Adrenal gland (tissue), 9 donors: ENCODE measurements at regions not wholly inside any gene's neighbourhood (a gene's known extent, or its start where the extent isn't known, plus 50 kb on each side); places are given as distances from the start of the nearest gene placed in this dataset.
"Not testable (repeated sequence)": the region's sequence is repeated elsewhere in the genome, so short reads cannot be mapped to it uniquely, and the experiment has no call there.

ENCODE experiments used
- DNase-seq, 7 donors: peaks; one replicate each; pipeline ENCODE4 v3.0.0-alpha.2; 2019 to 2020
- H3K27ac ChIP-seq, 5 donors: fragments of 200-600 bp; sonication (generic) in 4 of 5; 1 replicate in 3 of 5; 2 replicates in 2 of 5; pipeline versions ENCODE4 v1.5.1 to v1.8.0; 2016 to 2020; ENCODE audit warnings: mild to moderate bottlenecking in 1 of 5
- H3K27me3 ChIP-seq: fragments of 200-600 bp; 2 replicates; pipeline ENCODE4 v1.8.0; 2021
- H3K36me3 ChIP-seq, 2 donors: fragments of 200-600 bp; replicated peaks in 1 of 2; 1 replicate in 1 of 2; 2 replicates in 1 of 2; pipeline versions ENCODE4 v1.5.1 to v1.8.0; 2018 to 2022
- H3K4me1 ChIP-seq, 2 donors: fragments of 200-600 bp; replicated peaks in 1 of 2; 1 replicate in 1 of 2; 2 replicates in 1 of 2; pipeline versions ENCODE4 v1.5.1 to v1.8.0; 2018 to 2021
- H3K4me3 ChIP-seq, 4 donors: fragments of 200-600 bp; sonication (generic) in 3 of 4; one replicate each; pipeline ENCODE4 v1.5.1; 2016 to 2018
- H3K9me3 ChIP-seq, 3 donors: fragments of 200-600 bp; sonication (generic) in 1 of 3; replicated peaks in 1 of 3; 1 replicate in 2 of 3; 2 replicates in 1 of 3; pipeline versions ENCODE4 v1.5.1 to v1.8.0; 2016 to 2021
- POLR2A ChIP-seq, 2 donors: fragments of 450-650 bp; IDR thresholded peaks; one replicate each; pipeline ENCODE4 v1.6.1; 2017; ENCODE audit warnings: antibody characterized with exemption in 2 of 2, mild to moderate bottlenecking in 2 of 2, moderate library complexity in 1 of 2
- WGBS, 4 donors: extraction: QIAGEN DNeasy Blood & Tissue Kit in 2 of 4; methylation state at CpG; one replicate each; pipeline versions ENCODE4 v1.1.5 to v1.1.7; 2013 to 2017; 5-methylcytosine and 5-hydroxymethylcytosine counted together
- intact Hi-C, 2 donors: fragments of 100-400 bp; cut with DNase I; formaldehyde crosslinking; loops; one replicate each; pipeline versions ENCODE4 v1.14.1 to v1.15.0; 2022 to 2023
- TF ChIP-seq, protein P1 (sequence below), 6 experiments: fragments of 450-650 bp in 4 of 6; fragments of 200-600 bp in 2 of 6; sonication (generic) in 1 of 6; IDR thresholded peaks; 1 replicate in 5 of 6; 2 replicates in 1 of 6; pipeline versions ENCODE4 v1.5.1 to v1.8.0; 2016 to 2021; ENCODE audit warnings: antibody characterized with exemption in 6 of 6, mild to moderate bottlenecking in 2 of 6, moderate library complexity in 1 of 6
- donor health status: healthy with polysubstance abuse.
- donor health status: Bipolar disorder and iron deficiency.
- donor health status: DM: yes; HTN: yes; CAD: no.
- donor health status: DM: no; HTN: no; CAD: no.
- donor health status: DM: no; HTN: no; CAD: no.

DNA sequence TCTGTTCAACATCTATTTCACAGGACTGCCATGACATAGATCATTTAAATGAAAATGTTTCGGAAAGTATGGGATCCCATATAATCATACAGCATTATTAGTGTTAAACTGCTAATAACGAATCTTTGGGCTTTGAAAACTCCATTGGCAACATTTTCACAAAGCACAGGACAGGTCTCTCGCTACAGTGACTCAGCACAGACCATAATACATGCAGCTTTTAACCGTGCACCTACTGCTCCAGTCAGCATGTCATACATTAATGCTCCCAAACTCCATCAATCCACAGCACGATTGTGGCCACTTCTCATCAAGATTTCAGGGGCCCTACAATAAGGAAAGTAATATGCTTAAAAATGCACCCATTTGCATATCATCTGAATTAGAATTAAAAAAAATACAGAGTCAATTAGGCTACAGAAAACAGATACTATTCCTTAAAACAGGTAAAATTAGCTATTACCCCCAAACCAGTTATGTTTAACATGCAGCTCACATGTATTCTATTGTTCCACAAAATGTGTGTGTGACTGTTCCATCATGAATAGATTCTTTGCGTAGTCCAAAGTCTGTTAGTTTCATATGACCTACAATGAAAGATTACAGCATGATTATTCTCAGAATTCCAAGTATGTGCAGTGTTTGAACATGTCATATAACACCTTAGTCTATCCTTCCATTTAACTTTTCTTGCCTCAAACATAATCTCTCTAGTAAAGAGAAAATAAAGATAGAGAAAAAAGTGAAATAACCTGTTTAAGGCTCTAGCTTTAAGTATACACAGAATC lies 141.6 kb upstream of the EFCAB3 start:
- WGBS, 4 donors = 60 to 82% (median 69%) methylated on average over 6 of the region's 6 CpGs
- H3K4me1 ChIP-seq, intact Hi-C loops, H3K27ac ChIP-seq, DNase-seq, H3K27me3 ChIP-seq, H3K9me3 ChIP-seq, H3K4me3 ChIP-seq, H3K36me3 ChIP-seq: not testable (repeated sequence)

DNA sequence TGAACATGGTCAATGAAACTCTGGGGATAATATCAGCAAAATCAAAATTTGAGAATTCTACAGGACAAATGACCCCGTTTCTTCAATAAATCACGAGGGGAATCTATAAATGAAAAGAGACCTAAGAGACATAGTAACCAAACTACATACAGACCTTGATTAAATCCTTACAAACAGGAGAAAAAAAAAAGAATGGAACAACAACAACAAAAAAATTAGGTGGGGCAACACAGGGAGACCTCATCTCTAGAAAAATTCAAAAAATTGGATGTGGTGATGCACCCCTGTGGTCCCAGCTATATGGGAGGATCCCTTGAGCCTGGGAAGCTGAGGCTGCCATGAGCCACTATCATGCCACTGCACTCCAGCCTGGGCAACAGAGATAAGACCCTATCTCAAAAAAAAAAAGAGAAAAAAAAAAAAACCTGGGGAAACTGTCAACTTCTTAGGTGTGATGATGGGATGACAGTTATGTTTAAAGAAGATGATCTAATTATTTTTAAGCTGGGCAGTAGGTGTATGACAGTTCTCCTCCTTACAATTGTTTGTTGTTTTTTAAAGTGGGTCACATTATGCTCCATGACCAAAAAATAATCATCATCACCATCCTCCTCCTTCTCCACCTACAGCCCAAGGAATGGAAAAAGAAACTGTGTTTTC lies 146.4 kb upstream of the EFCAB3 start:
- H3K36me3 ChIP-seq, H3K9me3 ChIP-seq, H3K27me3 ChIP-seq, intact Hi-C loops, DNase-seq, H3K4me1 ChIP-seq, H3K27ac ChIP-seq, H3K4me3 ChIP-seq: not testable (repeated sequence)
- 74 to 90% (median 80%) methylated on average over 2 of the region's 2 CpGs for WGBS, 4 donors

DNA sequence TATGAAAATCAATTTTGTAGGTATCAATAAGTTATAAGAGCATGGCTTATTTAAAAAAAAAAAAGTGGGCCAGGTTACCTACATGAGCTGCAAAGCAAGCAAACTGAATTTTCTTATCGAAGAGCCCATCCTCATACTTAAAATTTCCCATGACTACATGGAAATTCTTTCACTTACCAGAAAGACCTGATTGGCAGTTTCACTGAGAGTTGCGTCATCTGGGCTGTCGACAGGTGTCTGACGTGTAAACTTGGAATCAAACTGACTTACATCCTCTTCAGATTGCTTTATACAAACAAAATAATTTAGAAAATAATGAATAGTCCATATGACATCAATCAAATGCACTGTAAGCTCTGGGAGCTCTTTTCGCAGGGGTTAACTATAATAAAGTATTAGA lies 149.1 kb upstream of the EFCAB3 start:
- DNase-seq, H3K4me3 ChIP-seq, H3K27ac ChIP-seq, H3K27me3 ChIP-seq, H3K36me3 ChIP-seq, intact Hi-C loops, H3K4me1 ChIP-seq, H3K9me3 ChIP-seq: not testable (repeated sequence)
- 71 to 81% (median 79%) methylated on average over 4 to 5 of the region's 5 CpGs for WGBS, 4 donors

DNA sequence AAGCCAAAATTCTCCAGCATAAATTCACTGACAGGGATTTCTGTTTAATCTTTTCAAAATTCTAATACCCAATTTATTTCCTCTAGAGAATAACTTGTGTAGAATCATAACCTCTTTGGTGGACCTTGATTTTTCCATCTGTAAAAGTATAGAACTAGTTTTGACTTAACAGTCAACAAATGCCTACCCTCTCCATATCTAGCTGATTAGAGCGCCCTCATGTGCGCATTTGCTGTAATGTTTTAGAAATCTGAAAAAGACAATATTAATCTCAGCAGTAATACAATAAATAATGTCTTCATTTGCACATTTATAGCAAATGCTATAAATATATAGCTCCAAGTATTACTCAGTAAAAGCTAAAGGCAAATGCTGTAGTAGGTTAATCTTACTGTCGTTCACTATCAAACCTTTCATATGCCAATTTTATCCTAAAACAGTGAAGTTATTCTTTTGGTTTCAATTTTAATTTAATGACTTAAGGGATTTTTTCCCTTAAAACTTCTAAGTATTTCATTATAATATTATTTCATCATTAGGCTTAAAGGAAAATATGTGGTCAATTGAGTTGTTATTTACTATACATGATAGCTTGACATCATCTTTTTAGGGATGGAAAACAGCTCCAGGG lies 153.6 kb upstream of the EFCAB3 start:
- H3K27me3 ChIP-seq, intact Hi-C loops, H3K4me1 ChIP-seq, H3K9me3 ChIP-seq, H3K27ac ChIP-seq, H3K36me3 ChIP-seq, H3K4me3 ChIP-seq: not testable (repeated sequence)
- DNase-seq = peak in 2 of 7 donors; percentile 24 to 33
- WGBS, 4 donors = 3 to 11% (median 6%) methylated on average over 3 of the region's 3 CpGs
- TF ChIP-seq, protein P1, sequence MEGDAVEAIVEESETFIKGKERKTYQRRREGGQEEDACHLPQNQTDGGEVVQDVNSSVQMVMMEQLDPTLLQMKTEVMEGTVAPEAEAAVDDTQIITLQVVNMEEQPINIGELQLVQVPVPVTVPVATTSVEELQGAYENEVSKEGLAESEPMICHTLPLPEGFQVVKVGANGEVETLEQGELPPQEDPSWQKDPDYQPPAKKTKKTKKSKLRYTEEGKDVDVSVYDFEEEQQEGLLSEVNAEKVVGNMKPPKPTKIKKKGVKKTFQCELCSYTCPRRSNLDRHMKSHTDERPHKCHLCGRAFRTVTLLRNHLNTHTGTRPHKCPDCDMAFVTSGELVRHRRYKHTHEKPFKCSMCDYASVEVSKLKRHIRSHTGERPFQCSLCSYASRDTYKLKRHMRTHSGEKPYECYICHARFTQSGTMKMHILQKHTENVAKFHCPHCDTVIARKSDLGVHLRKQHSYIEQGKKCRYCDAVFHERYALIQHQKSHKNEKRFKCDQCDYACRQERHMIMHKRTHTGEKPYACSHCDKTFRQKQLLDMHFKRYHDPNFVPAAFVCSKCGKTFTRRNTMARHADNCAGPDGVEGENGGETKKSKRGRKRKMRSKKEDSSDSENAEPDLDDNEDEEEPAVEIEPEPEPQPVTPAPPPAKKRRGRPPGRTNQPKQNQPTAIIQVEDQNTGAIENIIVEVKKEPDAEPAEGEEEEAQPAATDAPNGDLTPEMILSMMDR (IDR thresholded peaks at IDR 0.05) = peak in 2 of 6 experiments; percentile 8 to 38

DNA sequence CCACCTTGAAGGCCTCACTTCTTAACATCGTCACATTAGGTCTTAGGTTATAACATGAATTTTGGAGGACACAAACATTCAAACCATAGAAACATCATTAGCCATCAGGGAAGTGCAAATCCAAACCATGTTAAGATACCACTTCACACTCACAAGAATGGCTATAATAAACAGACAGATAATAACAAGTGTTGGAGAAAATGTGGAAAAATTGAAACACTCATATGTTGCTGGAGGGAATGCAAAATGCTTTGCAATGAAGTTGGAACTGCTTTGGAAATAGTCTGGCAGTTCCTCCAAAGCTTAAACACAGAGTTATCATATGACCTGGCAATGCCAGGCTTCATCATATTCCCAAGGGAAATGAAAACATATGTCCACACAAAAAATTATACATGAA lies 156.8 kb upstream of the EFCAB3 start:
- H3K9me3 ChIP-seq, H3K4me3 ChIP-seq, H3K36me3 ChIP-seq, H3K27me3 ChIP-seq, H3K27ac ChIP-seq, DNase-seq, H3K4me1 ChIP-seq, intact Hi-C loops: not testable (repeated sequence)
- 93 to 96% (median 96%) methylated on average over 1 of the region's 1 CpG for WGBS, 4 donors

DNA sequence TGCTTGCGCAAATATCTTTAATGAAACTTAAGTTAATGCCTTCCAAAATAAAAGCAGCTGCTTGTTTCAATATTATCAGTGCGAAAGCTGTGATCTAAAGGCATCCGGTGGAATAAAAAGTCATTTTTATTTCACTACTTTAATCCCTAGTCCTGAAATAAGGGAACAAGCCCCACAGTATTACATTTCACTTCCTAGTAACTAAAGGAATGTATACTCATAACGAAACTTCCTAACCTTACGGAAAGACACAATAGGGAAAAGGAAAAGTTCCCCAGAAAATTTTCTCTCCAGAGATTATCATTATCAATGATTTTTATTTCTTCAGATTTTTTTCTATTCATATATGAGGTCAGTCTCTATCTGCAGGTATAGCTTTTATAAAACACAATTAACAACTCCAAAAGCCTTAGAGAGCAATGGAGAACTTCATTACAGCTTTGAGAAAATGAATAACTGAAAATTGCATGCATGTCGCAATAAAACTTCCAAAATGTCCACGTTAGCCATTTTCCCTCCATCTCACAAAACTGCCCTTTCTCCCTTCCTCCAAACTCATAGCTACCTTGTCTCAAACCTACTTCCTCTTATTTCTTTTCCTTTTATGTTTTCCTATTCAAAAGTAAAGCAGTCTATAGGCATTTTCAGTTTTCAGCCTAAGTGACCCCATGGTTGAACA lies 154.3 kb upstream of the MED13 start:
- no peak overlapping the region for H3K4me3 ChIP-seq
- WGBS, 4 donors = 68 to 77% (median 75%) methylated on average over 7 of the region's 7 CpGs
- no peak overlapping the region for H3K27ac ChIP-seq
- no peaks in the 10 kb centered on the region for H3K4me1 ChIP-seq
- TF ChIP-seq POLR2A (IDR thresholded peaks at IDR 0.05) = no peak
- TF ChIP-seq, protein P1 (IDR thresholded peaks at IDR 0.05) = no peak
- H3K36me3 ChIP-seq = no peaks in the 10 kb centered on the region
- H3K27me3 ChIP-seq = no peaks in the 10 kb centered on the region
- no peak for DNase-seq
- no peaks in the 10 kb centered on the region for H3K9me3 ChIP-seq
- intact Hi-C loops = no loop called here
